ENCODE measurements at regions not wholly inside any gene's neighbourhood (a gene's known extent, or its start where the extent isn't known, plus 50 kb on each side); places are given as distances from the start of the nearest gene placed in this dataset.

DNA sequence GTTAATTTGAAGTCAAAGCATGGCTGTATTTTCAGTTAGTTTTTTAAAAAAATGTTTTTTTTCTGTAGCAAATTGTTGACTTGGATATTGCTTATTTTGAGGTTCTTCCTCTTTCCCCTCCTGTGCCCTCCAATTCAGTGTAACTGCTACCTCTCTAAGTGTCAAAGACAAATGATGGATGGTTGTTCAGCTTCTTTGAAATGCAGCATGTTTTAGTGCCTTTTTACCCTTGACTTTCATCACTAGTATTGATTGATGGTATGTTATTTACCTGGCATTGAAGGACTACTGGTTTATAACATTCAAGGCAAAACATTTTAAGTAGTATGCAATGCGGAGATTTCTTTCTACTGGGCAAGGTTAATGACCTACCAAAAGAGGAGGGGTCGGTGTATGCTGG is 281.0 kb upstream of the FAT1 start:
- no peak overlapping the region for H3K9ac ChIP-seq (ENCODE audit: insufficient read depth in 1 of 2, low read length in 2 of 2)
- peaks cover 0 to 12% (median 0%) of the 10 kb centered on the region in 5 donors for H3K4me1 ChIP-seq (ENCODE audit: control insufficient read depth in 5 of 5, insufficient read depth in 5 of 5, low read length in 5 of 5)
- H3K9me3 ChIP-seq (ENCODE audit: control insufficient read depth in 4 of 4, insufficient read depth in 3 of 4, low read length in 3 of 4) = no peaks in the 10 kb centered on the region
- no peak overlapping the region for H3K4me3 ChIP-seq
- WGBS, 2 donors = 84 to 87% methylated on average over 2 of the region's 2 CpGs
- H3K27ac ChIP-seq (ENCODE audit: low read depth in 1 of 2, low read length in 1 of 2) = no peak overlapping the region
- H3K27me3 ChIP-seq (ENCODE audit: control insufficient read depth in 3 of 3, insufficient read depth in 3 of 3, low read length in 2 of 3) = no peaks in the 10 kb centered on the region
- no peaks in the 10 kb centered on the region for H3K36me3 ChIP-seq (ENCODE audit: control insufficient read depth in 4 of 4, insufficient read depth in 4 of 4, low read length in 4 of 4)
- DNase-seq (no peak), ATAC-seq (ENCODE audit: insufficient read depth, low FRiP score) (no peak)
- TF ChIP-seq CTCF (IDR thresholded peaks at IDR 0.05; ENCODE audit: control extremely low read depth, extremely low read depth) = no peak

- DNase-seq (peak; percentile 14 to 92 (median 81)), ATAC-seq (ENCODE audit: insufficient read depth, low FRiP score) (peak; percentile 47)
- H3K9me3 ChIP-seq (ENCODE audit: control insufficient read depth in 4 of 4, insufficient read depth in 3 of 4, low read length in 3 of 4) = no peaks in the 10 kb centered on the region
- no peaks in the 10 kb centered on the region for H3K27me3 ChIP-seq (ENCODE audit: control insufficient read depth in 3 of 3, insufficient read depth in 3 of 3, low read length in 2 of 3)
- TF ChIP-seq CTCF (IDR thresholded peaks at IDR 0.05; ENCODE audit: control extremely low read depth, extremely low read depth) = no peak
- 35 to 54% methylated on average over 3 of the region's 3 CpGs for WGBS, 2 donors
- no peak overlapping the region for H3K27ac ChIP-seq (ENCODE audit: low read depth in 1 of 2, low read length in 1 of 2)
- H3K36me3 ChIP-seq (ENCODE audit: control insufficient read depth in 4 of 4, insufficient read depth in 4 of 4, low read length in 4 of 4) = no peaks in the 10 kb centered on the region
- peaks cover 0 to 12% (median 0%) of the 10 kb centered on the region in 5 donors for H3K4me1 ChIP-seq (ENCODE audit: control insufficient read depth in 5 of 5, insufficient read depth in 5 of 5, low read length in 5 of 5)
- H3K9ac ChIP-seq (ENCODE audit: insufficient read depth in 1 of 2, low read length in 2 of 2) = no peak overlapping the region
- H3K4me3 ChIP-seq = no peak overlapping the region
These were observed 282.5 kb upstream of the FAT1 start for GRCh38 chr4:187006189-187006618.

DNA sequence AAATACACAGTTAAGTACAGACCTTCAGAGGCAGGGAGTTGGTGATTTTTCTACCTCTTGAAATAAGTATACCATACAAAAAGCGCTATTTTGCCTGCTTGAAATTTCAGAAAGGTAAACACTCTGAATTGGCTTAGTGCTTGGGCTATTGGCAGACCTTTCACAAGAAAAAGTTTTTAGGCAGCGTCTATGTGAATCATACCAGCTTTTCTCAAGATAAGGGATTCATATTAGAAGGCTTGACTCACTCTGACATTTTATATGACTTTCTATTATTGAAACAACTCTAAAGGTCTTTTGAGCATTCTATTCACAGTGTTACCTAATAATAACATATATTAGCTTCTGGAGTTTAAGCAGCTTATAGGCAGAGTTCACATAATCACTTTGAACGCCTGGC is 286.4 kb upstream of the FAT1 start:
- Histone ChIP-seq H3K4me1 (ENCODE audit: control insufficient read depth in 5 of 5, insufficient read depth in 5 of 5, low read length in 5 of 5) (peaks cover 0 to 12% (median 0%) of the 10 kb centered on the region in 5 donors), H3K9me3 (ENCODE audit: control insufficient read depth in 4 of 4, insufficient read depth in 3 of 4, low read length in 3 of 4) (peaks cover 0 to 2% (median 0%) of the 10 kb centered on the region in 4 donors), H3K9ac (ENCODE audit: insufficient read depth in 1 of 2, low read length in 2 of 2) (no peak overlapping the region), H3K27ac (ENCODE audit: low read depth in 1 of 2, low read length in 1 of 2) (no peak overlapping the region), H3K36me3 (ENCODE audit: control insufficient read depth in 4 of 4, insufficient read depth in 4 of 4, low read length in 4 of 4) (no peaks in the 10 kb centered on the region), H3K4me3 (no peak overlapping the region), H3K27me3 (ENCODE audit: control insufficient read depth in 3 of 3, insufficient read depth in 3 of 3, low read length in 2 of 3) (no peaks in the 10 kb centered on the region)
- WGBS, 2 donors = 67 to 83% methylated on average over 3 of the region's 3 CpGs
- no peak for TF ChIP-seq CTCF (IDR thresholded peaks at IDR 0.05; ENCODE audit: control extremely low read depth, extremely low read depth)
- DNase-seq (peak in 1 of 3 donors; percentile 41), ATAC-seq (ENCODE audit: insufficient read depth, low FRiP score) (peak; percentile 69)

DNA sequence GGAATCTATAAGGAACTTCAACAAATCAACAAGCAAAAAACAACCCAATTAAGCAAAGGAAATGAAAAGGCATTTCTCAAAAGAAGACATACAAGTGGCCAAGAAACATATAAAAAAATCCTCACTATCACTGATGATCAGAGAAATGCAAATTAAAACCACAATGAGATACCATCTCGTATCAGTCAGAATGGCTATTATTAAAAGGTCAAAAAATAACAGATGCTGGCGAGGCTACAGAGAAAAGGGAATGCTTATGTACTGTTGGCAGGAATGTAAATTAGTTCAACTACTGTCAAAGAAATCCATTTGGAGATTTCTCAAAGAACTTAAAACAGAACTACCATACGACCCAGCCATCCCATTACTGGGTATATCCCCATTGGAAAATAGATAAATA is 292.4 kb upstream of the FAT1 start:
- 77 to 81% methylated on average over 3 of the region's 3 CpGs for WGBS, 2 donors

More for the DNA sequence above, 292.4 kb upstream of the FAT1 start:
- TF ChIP-seq CTCF (IDR thresholded peaks at IDR 0.05; ENCODE audit: control extremely low read depth, extremely low read depth) = no peak
- peaks cover 0 to 2% (median 0%) of the 10 kb centered on the region in 4 donors for H3K9me3 ChIP-seq (ENCODE audit: control insufficient read depth in 4 of 4, insufficient read depth in 3 of 4, low read length in 3 of 4)
- ATAC-seq (ENCODE audit: insufficient read depth, low FRiP score) (no peak), DNase-seq (no peak)
- H3K4me1 ChIP-seq (ENCODE audit: control insufficient read depth in 5 of 5, insufficient read depth in 5 of 5, low read length in 5 of 5) = no peaks in the 10 kb centered on the region
- no peak overlapping the region for H3K4me3 ChIP-seq
- no peak overlapping the region for H3K27ac ChIP-seq (ENCODE audit: low read depth in 1 of 2, low read length in 1 of 2)
- no peak overlapping the region for H3K9ac ChIP-seq (ENCODE audit: insufficient read depth in 1 of 2, low read length in 2 of 2)
- no peaks in the 10 kb centered on the region for H3K27me3 ChIP-seq (ENCODE audit: control insufficient read depth in 3 of 3, insufficient read depth in 3 of 3, low read length in 2 of 3)
- H3K36me3 ChIP-seq (ENCODE audit: control insufficient read depth in 4 of 4, insufficient read depth in 4 of 4, low read length in 4 of 4) = no peaks in the 10 kb centered on the region
